PC-9 (cell line): ENCODE measurements at regions not wholly inside any gene's neighbourhood (a gene's known extent, or its start where the extent isn't known, plus 50 kb on each side); places are given as distances from the start of the nearest gene placed in this dataset.

Experiments used
- BruUV-seq: library from RNA; stranded (reverse); fragments of 400-500 nt; replicated peaks from 2 replicates; lab custom pipeline; 2021; lab: Mats Ljungman, UMichigan
- CTCF ChIA-PET: fragments of 300-600 bp; sonication (Branson Sonifier 250); formaldehyde crosslinking; loops from one replicate; lab custom pipeline; 2022; ENCODE audit warnings: antibody characterized with exemption; lab: Charles Lee
- POLR2A ChIA-PET: fragments of 300-600 bp; sonication (Branson Sonifier 250); formaldehyde crosslinking; loops from one replicate; lab custom pipeline; 2022; ENCODE audit warnings: antibody characterized with exemption; ENCODE audit not compliant: unreplicated experiment; lab: Charles Lee
- DNase-seq, 2 experiments: peaks; one replicate each; pipeline versions ENCODE4 v3.0.0 to v3.0.0-alpha.2; 2015 to 2022; ENCODE audit warnings: mixed read lengths in 1 of 2
- H2AFZ ChIP-seq: fragments of 200-600 bp; sonication (generic); 2 replicates; pipeline ENCODE4 v1.8.1; 2017; ENCODE audit warnings: antibody characterized with exemption
- H3F3A ChIP-seq: fragments of 200-600 bp; sonication (generic); 2 replicates; pipeline ENCODE4 v1.8.1; 2017; ENCODE audit warnings: antibody characterized with exemption, mild to moderate bottlenecking, low read depth; ENCODE audit not compliant: insufficient read depth
- H3K27ac ChIP-seq: fragments of 200-600 bp; sonication (generic); 2 replicates; pipeline ENCODE4 v1.6.1; 2016; ENCODE audit warnings: mixed run types
- H3K27me3 ChIP-seq: fragments of 200-600 bp; sonication (generic); 2 replicates; pipeline ENCODE4 v1.6.1; 2016; ENCODE audit warnings: low read depth, mixed run types; ENCODE audit not compliant: insufficient read depth
- H3K36me3 ChIP-seq: fragments of 200-600 bp; sonication (generic); 2 replicates; pipeline ENCODE4 v1.6.1; 2016; ENCODE audit warnings: low read depth, mixed run types
- H3K4me1 ChIP-seq: fragments of 200-600 bp; sonication (generic); replicated peaks from 2 replicates; pipeline ENCODE4 v1.6.1; 2016; ENCODE audit warnings: mixed run types; ENCODE audit not compliant: insufficient read depth
- H3K4me2 ChIP-seq: fragments of 200-600 bp; sonication (generic); 2 replicates; pipeline ENCODE4 v1.6.1; 2017; ENCODE audit warnings: mixed run types
- H3K4me3 ChIP-seq: fragments of 200-600 bp; sonication (generic); 2 replicates; pipeline ENCODE4 v1.6.1; 2016; ENCODE audit warnings: mixed run types
- H3K79me2 ChIP-seq: fragments of 200-600 bp; sonication (generic); 2 replicates; pipeline ENCODE4 v1.6.1; 2017; ENCODE audit warnings: low read depth, mixed run types
- H3K9me2 ChIP-seq: fragments of 200-600 bp; sonication (generic); 2 replicates; pipeline ENCODE4 v1.8.1; 2017; ENCODE audit warnings: mild to moderate bottlenecking; ENCODE audit not compliant: insufficient read depth
- H3K9me3 ChIP-seq: fragments of 200-600 bp; sonication (generic); 2 replicates; pipeline ENCODE4 v1.8.1; 2016; ENCODE audit warnings: low read depth; ENCODE audit not compliant: insufficient read depth
- H4K20me1 ChIP-seq: fragments of 200-600 bp; sonication (generic); 2 replicates; pipeline ENCODE4 v1.8.1; 2017; ENCODE audit not compliant: insufficient read depth
- EZH2 ChIP-seq: fragments of 200-600 bp; sonication (generic); IDR thresholded peaks from 2 replicates; pipeline ENCODE4 v1.8.0; 2017; ENCODE audit warnings: antibody characterized with exemption, low read depth
- intact Hi-C: fragments of 100-400 bp; cut with micrococcal nuclease; formaldehyde crosslinking; loops from one replicate; pipeline ENCODE4 v1.10.0; 2022; ENCODE audit not compliant: unreplicated experiment
- TF ChIP-seq, protein P1 (sequence below): fragments of 200-600 bp; sonication (generic); conservative IDR thresholded peaks from 2 replicates; pipeline ENCODE4 v1.6.1; 2017; ENCODE audit warnings: mixed run types, antibody characterized with exemption, mild to moderate bottlenecking, moderate library complexity

GRCh38 chr21:18524097-18524880 lies 120.7 kb upstream of the TMPRSS15 start:
- Histone ChIP-seq H3K27ac (no peak overlapping the region), H3K79me2 (no peaks in the 10 kb centered on the region), H3K4me2 (no peak overlapping the region), H3K4me1 (no peaks in the 10 kb centered on the region), H3K4me3 (no peak overlapping the region), H3K9me2 (no peaks in the 10 kb centered on the region), H4K20me1 (no peaks in the 10 kb centered on the region), H3F3A (no peaks in the 10 kb centered on the region), H3K36me3 (no peaks in the 10 kb centered on the region), H2AFZ (no peak overlapping the region), H3K9me3 (no peaks in the 10 kb centered on the region), H3K27me3 (no peaks in the 10 kb centered on the region)
- POLR2A ChIA-PET, result no interaction called here
- TF ChIP-seq, protein P1, sequence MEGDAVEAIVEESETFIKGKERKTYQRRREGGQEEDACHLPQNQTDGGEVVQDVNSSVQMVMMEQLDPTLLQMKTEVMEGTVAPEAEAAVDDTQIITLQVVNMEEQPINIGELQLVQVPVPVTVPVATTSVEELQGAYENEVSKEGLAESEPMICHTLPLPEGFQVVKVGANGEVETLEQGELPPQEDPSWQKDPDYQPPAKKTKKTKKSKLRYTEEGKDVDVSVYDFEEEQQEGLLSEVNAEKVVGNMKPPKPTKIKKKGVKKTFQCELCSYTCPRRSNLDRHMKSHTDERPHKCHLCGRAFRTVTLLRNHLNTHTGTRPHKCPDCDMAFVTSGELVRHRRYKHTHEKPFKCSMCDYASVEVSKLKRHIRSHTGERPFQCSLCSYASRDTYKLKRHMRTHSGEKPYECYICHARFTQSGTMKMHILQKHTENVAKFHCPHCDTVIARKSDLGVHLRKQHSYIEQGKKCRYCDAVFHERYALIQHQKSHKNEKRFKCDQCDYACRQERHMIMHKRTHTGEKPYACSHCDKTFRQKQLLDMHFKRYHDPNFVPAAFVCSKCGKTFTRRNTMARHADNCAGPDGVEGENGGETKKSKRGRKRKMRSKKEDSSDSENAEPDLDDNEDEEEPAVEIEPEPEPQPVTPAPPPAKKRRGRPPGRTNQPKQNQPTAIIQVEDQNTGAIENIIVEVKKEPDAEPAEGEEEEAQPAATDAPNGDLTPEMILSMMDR, result no peak
- TF ChIP-seq EZH2, result no peak
- BruUV-seq, result no TSS peak
- intact Hi-C loops, result no loop called here
- DNase-seq, result no peak
- CTCF ChIA-PET, result no interaction called here

DNA sequence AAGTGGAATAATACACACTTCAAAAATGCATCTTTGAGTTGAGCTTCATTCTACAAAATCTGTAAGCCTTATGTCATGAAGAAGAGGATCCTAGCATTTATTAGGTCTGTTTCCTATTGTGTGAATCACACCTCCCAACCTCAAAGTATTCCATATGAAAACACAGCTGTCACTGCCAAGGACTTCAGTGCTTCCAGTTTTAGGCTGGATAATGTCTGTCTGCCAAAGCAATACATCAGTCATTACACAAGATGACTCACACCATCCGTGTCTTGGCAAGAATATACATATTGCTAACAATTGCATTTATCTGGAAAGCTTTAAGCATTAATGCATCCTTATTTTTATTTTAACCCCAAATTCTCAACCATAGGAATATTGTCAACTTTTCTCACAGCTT lies 125.7 kb upstream of the TMPRSS15 start:
- TF ChIP-seq EZH2, result no peak
- TF ChIP-seq, protein P1, result no peak
- Histone ChIP-seq H3K4me2 (no peak overlapping the region), H3K27ac (no peak overlapping the region), H3K9me2 (no peaks in the 10 kb centered on the region), H2AFZ (no peak overlapping the region), H3F3A (no peaks in the 10 kb centered on the region), H3K4me1 (no peaks in the 10 kb centered on the region), H3K36me3 (no peaks in the 10 kb centered on the region), H3K79me2 (no peaks in the 10 kb centered on the region), H3K9me3 (no peaks in the 10 kb centered on the region), H4K20me1 (no peaks in the 10 kb centered on the region), H3K4me3 (no peak overlapping the region), H3K27me3 (no peaks in the 10 kb centered on the region)
- BruUV-seq, result no TSS peak
- intact Hi-C loops, result no loop called here
- CTCF ChIA-PET, result no interaction called here
- POLR2A ChIA-PET, result no interaction called here
- no peak for DNase-seq

DNA sequence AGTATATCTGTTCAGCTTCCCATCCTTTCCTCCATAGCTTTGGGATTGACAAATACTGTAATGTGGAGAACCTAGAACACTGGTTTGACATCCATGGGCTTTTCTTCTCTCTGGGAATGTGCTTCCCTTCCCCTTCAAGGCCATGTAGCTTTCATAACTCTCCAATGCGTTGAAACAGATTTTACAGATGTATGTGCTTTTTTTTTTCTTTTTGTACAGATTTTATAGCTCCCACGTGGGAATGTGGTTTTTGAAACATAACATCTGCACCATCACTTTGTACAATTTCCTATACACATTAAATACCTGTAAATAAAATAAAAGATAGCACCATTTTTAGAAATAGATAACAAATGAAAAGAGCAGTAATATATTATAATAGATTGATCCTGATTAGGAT lies 138.5 kb upstream of the TMPRSS15 start:
- Histone ChIP-seq H2AFZ (no peak overlapping the region), H3K4me2 (no peak overlapping the region), H3K9me3 (no peaks in the 10 kb centered on the region), H3K36me3 (no peaks in the 10 kb centered on the region), H3K27ac (no peak overlapping the region), H3K4me1 (no peaks in the 10 kb centered on the region), H3F3A (no peaks in the 10 kb centered on the region), H3K27me3 (no peaks in the 10 kb centered on the region), H4K20me1 (no peaks in the 10 kb centered on the region), H3K79me2 (no peaks in the 10 kb centered on the region), H3K9me2 (no peaks in the 10 kb centered on the region), H3K4me3 (no peak overlapping the region)
- BruUV-seq, result no TSS peak
- intact Hi-C loops, result no loop called here
- CTCF ChIA-PET, result no interaction called here
- TF ChIP-seq EZH2, result no peak
- TF ChIP-seq, protein P1, result no peak
- POLR2A ChIA-PET, result no interaction called here
- no peak for DNase-seq
